ENCODE measurements at regions not wholly inside any gene's neighbourhood (a gene's known extent, or its start where the extent isn't known, plus 50 kb on each side); places are given as distances from the start of the nearest gene placed in this dataset.

- TF ChIP-seq POLR2A (IDR thresholded peaks at IDR 0.05) (no peak), CTCF (IDR thresholded peaks at IDR 0.05) (no peak)
These were observed 85.3 kb downstream of the ZNF518B start for GRCh38 chr4:10371869-10372471.
